Gastroesophageal sphincter (tissue), 4 donors: ENCODE measurements at regions not wholly inside any gene's neighbourhood (a gene's known extent, or its start where the extent isn't known, plus 50 kb on each side); places are given as distances from the start of the nearest gene placed in this dataset.

ENCODE experiments used
- ATAC-seq: fragments of 150-250 bp; one replicate; pipeline ENCODE4 v1.9.1; 2016; ENCODE audit warnings: mild to moderate bottlenecking, moderate library complexity
- H3K27ac ChIP-seq, 4 donors: fragments of 200-600 bp; sonication (generic) in 3 of 4; 1 replicate in 3 of 4; 2 replicates in 1 of 4; pipeline ENCODE4 v1.5.1; 2016 to 2019
- H3K27me3 ChIP-seq: fragments of 200-600 bp; sonication (generic); one replicate; pipeline ENCODE4 v1.5.1; 2019
- H3K36me3 ChIP-seq, 2 donors: fragments of 200-600 bp; sonication (generic); one replicate each; pipeline ENCODE4 v1.5.1; 2019; ENCODE audit warnings: control low read depth in 1 of 2
- H3K4me1 ChIP-seq, 3 donors: fragments of 200-600 bp; sonication (generic); 1 replicate in 2 of 3; 2 replicates in 1 of 3; pipeline ENCODE4 v1.5.1; 2016 to 2019; ENCODE audit warnings: control low read depth in 2 of 3
- H3K4me3 ChIP-seq, 2 donors: fragments of 200-600 bp; sonication (generic); one replicate each; pipeline ENCODE4 v1.5.1; 2019; ENCODE audit warnings: mild to moderate bottlenecking in 1 of 2, moderate library complexity in 1 of 2
- H3K9me3 ChIP-seq, 3 donors: fragments of 200-600 bp; sonication (generic); one replicate each; pipeline ENCODE4 v1.5.1; 2017 to 2019; ENCODE audit warnings: control low read depth in 2 of 3
- EP300 ChIP-seq: sonication (generic); formaldehyde crosslinking; IDR thresholded peaks from one replicate; pipeline ENCODE4 v1.6.1; 2017; ENCODE audit warnings: antibody characterized with exemption, mild to moderate bottlenecking
- POLR2A ChIP-seq, 2 donors: fragments of 450-650 bp; IDR thresholded peaks; one replicate each; pipeline ENCODE4 v1.6.1; 2017; ENCODE audit warnings: antibody characterized with exemption in 2 of 2, mild to moderate bottlenecking in 2 of 2, moderate library complexity in 1 of 2
- POLR2AphosphoS5 ChIP-seq: sonication (generic); formaldehyde crosslinking; IDR thresholded peaks from one replicate; pipeline ENCODE4 v1.6.1; 2017; ENCODE audit warnings: antibody characterized with exemption
- WGBS, 2 donors: methylation state at CpG; one replicate each; pipeline ENCODE4 v1.1.5; 2018; ENCODE audit warnings: low coverage in 1 of 2; 5-methylcytosine and 5-hydroxymethylcytosine counted together
- TF ChIP-seq, protein P1 (sequence below), 4 experiments: fragments of 200-600 bp in 2 of 4; fragments of 450-650 bp in 2 of 4; sonication (generic) in 1 of 4; IDR thresholded peaks; one replicate each; pipeline ENCODE4 v1.5.1; 2017 to 2019; ENCODE audit warnings: antibody characterized with exemption in 4 of 4, mild to moderate bottlenecking in 2 of 4, moderate library complexity in 2 of 4

DNA sequence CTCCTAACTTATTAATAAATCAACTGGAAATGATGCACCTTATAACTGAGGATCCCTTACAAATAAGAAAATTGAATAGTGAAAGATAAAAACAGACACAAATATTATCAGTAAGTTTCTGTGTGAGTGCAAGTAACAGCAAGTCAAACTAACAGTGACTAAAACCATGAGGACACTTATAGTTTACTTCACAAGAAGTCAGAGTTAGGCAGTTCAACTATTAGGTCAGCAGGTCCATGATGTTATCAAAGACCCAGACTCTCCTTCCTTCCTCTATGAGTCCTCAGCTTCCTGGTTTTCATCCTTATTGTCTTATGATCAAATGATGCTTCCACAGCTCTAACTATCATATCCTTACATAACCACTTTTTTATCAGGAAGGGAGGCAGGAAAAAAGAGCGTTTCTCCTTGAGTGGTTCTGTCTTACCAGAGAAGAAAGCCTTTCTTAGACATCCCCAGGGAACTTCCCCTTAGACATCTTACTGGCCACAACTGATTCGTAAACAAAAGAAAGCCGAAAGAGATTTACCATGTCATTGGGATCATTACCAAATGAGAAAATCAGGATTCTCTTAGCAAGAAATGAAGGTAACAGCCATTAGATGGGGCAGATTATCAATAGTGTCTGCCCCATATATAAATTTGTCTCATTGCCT, 114.3 kb upstream of the LRFN2 start:
- TF ChIP-seq, protein P1, sequence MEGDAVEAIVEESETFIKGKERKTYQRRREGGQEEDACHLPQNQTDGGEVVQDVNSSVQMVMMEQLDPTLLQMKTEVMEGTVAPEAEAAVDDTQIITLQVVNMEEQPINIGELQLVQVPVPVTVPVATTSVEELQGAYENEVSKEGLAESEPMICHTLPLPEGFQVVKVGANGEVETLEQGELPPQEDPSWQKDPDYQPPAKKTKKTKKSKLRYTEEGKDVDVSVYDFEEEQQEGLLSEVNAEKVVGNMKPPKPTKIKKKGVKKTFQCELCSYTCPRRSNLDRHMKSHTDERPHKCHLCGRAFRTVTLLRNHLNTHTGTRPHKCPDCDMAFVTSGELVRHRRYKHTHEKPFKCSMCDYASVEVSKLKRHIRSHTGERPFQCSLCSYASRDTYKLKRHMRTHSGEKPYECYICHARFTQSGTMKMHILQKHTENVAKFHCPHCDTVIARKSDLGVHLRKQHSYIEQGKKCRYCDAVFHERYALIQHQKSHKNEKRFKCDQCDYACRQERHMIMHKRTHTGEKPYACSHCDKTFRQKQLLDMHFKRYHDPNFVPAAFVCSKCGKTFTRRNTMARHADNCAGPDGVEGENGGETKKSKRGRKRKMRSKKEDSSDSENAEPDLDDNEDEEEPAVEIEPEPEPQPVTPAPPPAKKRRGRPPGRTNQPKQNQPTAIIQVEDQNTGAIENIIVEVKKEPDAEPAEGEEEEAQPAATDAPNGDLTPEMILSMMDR (IDR thresholded peaks at IDR 0.05), result no peak
- no peak for TF ChIP-seq POLR2A (IDR thresholded peaks at IDR 0.05)
- TF ChIP-seq EP300, result no peak
- TF ChIP-seq POLR2AphosphoS5, result no peak
- Histone ChIP-seq H3K27me3 (peaks cover 31% of the 10 kb centered on the region), H3K4me3 (no peak overlapping the region), H3K27ac (no peak overlapping the region), H3K36me3 (no peaks in the 10 kb centered on the region), H3K9me3 (no peaks in the 10 kb centered on the region), H3K4me1 (no peaks in the 10 kb centered on the region)
- WGBS, 2 donors, result 59 to 74% methylated on average over 3 of the region's 3 CpGs
- ATAC-seq, result no peak

GRCh38 chr6:40700006-40700580, 112.9 kb upstream of the LRFN2 start:
- ATAC-seq, result no peak
- H3K36me3 ChIP-seq, result no peaks in the 10 kb centered on the region
- H3K27me3 ChIP-seq, result peaks cover 35% of the 10 kb centered on the region
- 35 to 56% methylated on average over 2 to 4 of the region's 4 CpGs for WGBS, 2 donors
- no peaks in the 10 kb centered on the region for H3K4me1 ChIP-seq
- H3K27ac ChIP-seq, result no peak overlapping the region
- no peaks in the 10 kb centered on the region for H3K9me3 ChIP-seq
- H3K4me3 ChIP-seq, result no peak overlapping the region
- TF ChIP-seq POLR2A (IDR thresholded peaks at IDR 0.05) (no peak), POLR2AphosphoS5 (no peak)

DNA sequence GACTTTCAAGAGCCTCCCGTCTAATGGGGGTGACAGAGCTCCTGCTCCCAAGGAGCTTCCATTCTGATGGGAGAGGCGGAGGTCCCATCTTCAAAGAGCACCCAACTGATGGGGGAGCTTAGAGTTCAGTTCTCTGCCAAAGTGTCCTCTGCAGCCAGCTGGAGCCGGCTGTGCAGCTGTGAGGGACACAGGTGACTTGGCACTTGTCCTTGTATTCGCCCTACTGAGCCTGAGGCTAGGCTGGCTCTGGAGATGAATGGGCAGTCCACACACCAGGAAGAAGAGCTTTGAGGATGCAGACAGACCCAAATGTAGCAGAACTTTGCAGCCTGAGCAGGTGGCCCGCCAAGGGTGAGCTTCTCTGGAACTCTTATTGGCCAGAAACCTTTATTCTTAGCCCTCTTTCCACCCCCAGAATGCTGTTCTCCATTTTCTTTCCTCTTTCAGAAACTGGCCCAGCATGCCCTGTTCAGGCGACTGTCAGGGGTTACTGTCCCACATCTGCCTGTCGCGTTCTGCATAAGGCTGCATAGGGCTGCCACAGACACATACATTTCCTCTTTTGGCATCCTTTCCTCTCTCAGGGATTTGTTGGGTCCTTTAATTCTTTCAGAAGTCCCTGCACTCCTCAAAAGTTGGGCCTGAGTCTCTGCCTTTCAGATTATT, 108.7 kb upstream of the LRFN2 start:
- H3K9me3 ChIP-seq, result no peaks in the 10 kb centered on the region
- ATAC-seq, result no peak
- TF ChIP-seq POLR2AphosphoS5, result no peak
- no peak for TF ChIP-seq EP300
- TF ChIP-seq, protein P1 (IDR thresholded peaks at IDR 0.05), result no peak
- no peak for TF ChIP-seq POLR2A (IDR thresholded peaks at IDR 0.05)
- no peaks in the 10 kb centered on the region for H3K4me1 ChIP-seq
- no peaks in the 10 kb centered on the region for H3K36me3 ChIP-seq
- no peak overlapping the region for H3K4me3 ChIP-seq
- WGBS, 2 donors, result 60 to 82% methylated on average over 1 to 5 of the region's 8 CpGs
- H3K27me3 ChIP-seq, result peaks cover 14% of the 10 kb centered on the region
- H3K27ac ChIP-seq, result no peak overlapping the region

- no peak for ATAC-seq
- TF ChIP-seq EP300 (no peak), POLR2A (IDR thresholded peaks at IDR 0.05) (no peak), POLR2AphosphoS5 (no peak)
- TF ChIP-seq, protein P1 (IDR thresholded peaks at IDR 0.05), result no peak
- H3K27ac ChIP-seq, result no peak overlapping the region
- no peaks in the 10 kb centered on the region for H3K9me3 ChIP-seq
- H3K36me3 ChIP-seq, result no peaks in the 10 kb centered on the region
- 7 to 11% methylated on average over 2 of the region's 2 CpGs for WGBS, 2 donors
- no peaks in the 10 kb centered on the region for H3K4me1 ChIP-seq
- no peak overlapping the region for H3K4me3 ChIP-seq
- peaks cover 14% of the 10 kb centered on the region for H3K27me3 ChIP-seq
These were observed 108.0 kb upstream of the LRFN2 start for GRCh38 chr6:40695114-40695513.

DNA sequence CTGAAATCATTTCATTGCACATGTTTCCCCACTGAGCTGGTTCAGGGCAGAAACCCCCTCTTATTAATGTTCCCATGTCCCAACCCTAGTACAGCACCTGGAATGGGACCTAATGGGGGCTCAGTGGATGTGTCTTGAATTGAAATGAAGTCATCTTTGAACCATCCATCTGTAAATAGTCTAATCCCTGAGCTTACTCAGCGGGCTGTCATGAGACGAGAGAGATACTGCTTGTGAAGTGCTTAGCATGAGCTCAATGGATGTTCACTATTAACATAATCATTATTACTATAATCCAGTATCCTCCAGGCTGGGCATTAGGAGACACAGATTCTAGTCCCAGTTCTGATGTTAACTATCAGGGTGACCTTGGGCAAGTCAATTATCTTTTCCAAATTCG, 106.6 kb upstream of the LRFN2 start:
- TF ChIP-seq POLR2AphosphoS5, result no peak
- TF ChIP-seq EP300, result no peak
- TF ChIP-seq, protein P1 (IDR thresholded peaks at IDR 0.05), result no peak
- TF ChIP-seq POLR2A (IDR thresholded peaks at IDR 0.05), result no peak
- Histone ChIP-seq H3K36me3 (no peaks in the 10 kb centered on the region), H3K4me1 (no peaks in the 10 kb centered on the region), H3K4me3 (no peak overlapping the region), H3K27ac (no peak overlapping the region), H3K9me3 (no peaks in the 10 kb centered on the region), H3K27me3 (peaks cover 8% of the 10 kb centered on the region)
- 92 to 97% methylated on average over 1 to 3 of the region's 3 CpGs for WGBS, 2 donors
- ATAC-seq, result no peak
